ENCODE measurements at regions not wholly inside any gene's neighbourhood (a gene's known extent, or its start where the extent isn't known, plus 50 kb on each side); places are given as distances from the start of the nearest gene placed in this dataset.
A peak's percentile ranks its signal among the peaks of the same experiment; 100 is the strongest.

DNA sequence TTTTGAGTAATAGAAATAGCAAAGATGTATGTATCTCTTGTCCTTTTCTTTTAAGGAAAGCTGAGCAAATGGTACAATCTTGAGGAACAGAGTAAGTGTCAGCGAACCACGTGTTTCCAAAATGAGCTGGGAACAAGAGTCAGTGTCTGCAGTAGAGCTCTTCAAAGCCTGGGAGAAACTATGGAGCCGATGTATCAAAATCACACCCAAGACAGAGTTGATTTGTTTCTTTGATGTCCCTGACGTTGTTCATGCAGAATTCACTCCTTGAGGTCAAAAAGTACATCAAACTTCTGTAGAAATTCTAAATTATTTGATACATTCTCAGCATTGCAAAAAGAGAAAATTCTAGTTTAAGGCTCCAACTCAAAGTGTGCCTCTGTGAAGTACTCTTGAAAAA lies 216.5 kb downstream of the SKIDA1 start:
- no peak overlapping the region for H3K4me3 ChIP-seq (ENCODE audit: insufficient read depth, low read length)
- H3K4me2 ChIP-seq (ENCODE audit: insufficient read depth, low read length), result no peak overlapping the region
- no peaks in the 10 kb centered on the region for H3K4me1 ChIP-seq (ENCODE audit: insufficient read depth, low read length)
- H3K27me3 ChIP-seq (ENCODE audit: insufficient read depth, low read length), result no peaks in the 10 kb centered on the region
- TF ChIP-seq CTCF (IDR thresholded peaks at IDR 0.05; ENCODE audit: extremely low read depth, low read depth, low read length), result no peak
- no peaks in the 10 kb centered on the region for H4K20me1 ChIP-seq (ENCODE audit: insufficient read depth, low read length)
- DNase-seq (ENCODE audit: insufficient read length, low spot score, missing footprints), result no peak
- no peaks in the 10 kb centered on the region for H3K9me3 ChIP-seq (ENCODE audit: low read depth, low read length)
- H3K36me3 ChIP-seq (ENCODE audit: insufficient read depth, low read length), result no peaks in the 10 kb centered on the region
- H3K79me2 ChIP-seq (ENCODE audit: insufficient read depth, low read length), result no peaks in the 10 kb centered on the region
- no peak overlapping the region for H3K27ac ChIP-seq (ENCODE audit: low read depth, low read length)
- H2AFZ ChIP-seq (ENCODE audit: low read length), result no peak overlapping the region

- no peaks in the 10 kb centered on the region for H4K20me1 ChIP-seq (ENCODE audit: insufficient read depth, low read length)
- H3K36me3 ChIP-seq (ENCODE audit: insufficient read depth, low read length), result no peaks in the 10 kb centered on the region
- no peak overlapping the region for H3K4me2 ChIP-seq (ENCODE audit: insufficient read depth, low read length)
- H3K79me2 ChIP-seq (ENCODE audit: insufficient read depth, low read length), result no peaks in the 10 kb centered on the region
- DNase-seq (ENCODE audit: insufficient read length, low spot score, missing footprints), result no peak
- H3K9me3 ChIP-seq (ENCODE audit: low read depth, low read length), result no peaks in the 10 kb centered on the region
- no peaks in the 10 kb centered on the region for H3K4me1 ChIP-seq (ENCODE audit: insufficient read depth, low read length)
- H3K27ac ChIP-seq (ENCODE audit: low read depth, low read length), result no peak overlapping the region
- no peak overlapping the region for H2AFZ ChIP-seq (ENCODE audit: low read length)
- TF ChIP-seq CTCF (IDR thresholded peaks at IDR 0.05; ENCODE audit: extremely low read depth, low read depth, low read length), result no peak
- no peaks in the 10 kb centered on the region for H3K27me3 ChIP-seq (ENCODE audit: insufficient read depth, low read length)
- no peak overlapping the region for H3K4me3 ChIP-seq (ENCODE audit: insufficient read depth, low read length)
Measured at GRCh38 chr10:21308018-21308417, 217.5 kb downstream of the SKIDA1 start.

DNA sequence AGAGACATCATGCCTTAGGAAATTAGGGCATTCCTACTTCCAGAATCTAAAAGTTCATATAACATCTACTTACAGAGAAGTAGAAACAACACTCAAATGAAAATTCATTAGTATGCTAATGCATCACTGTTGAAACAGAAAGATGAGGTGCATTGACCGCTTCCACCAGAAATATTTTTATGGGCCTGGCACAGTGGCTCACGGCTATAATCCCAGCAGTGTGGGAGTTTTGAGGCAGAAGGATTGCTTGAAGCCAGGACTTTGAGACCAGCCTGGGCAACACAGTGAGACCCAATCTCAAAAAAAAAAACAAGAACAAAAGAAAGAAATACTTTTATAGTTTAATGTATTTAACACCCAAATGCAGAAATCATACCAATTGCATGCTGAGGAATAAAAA lies 220.9 kb downstream of the SKIDA1 start:
- no peak overlapping the region for H2AFZ ChIP-seq (ENCODE audit: low read length)
- H3K4me1 ChIP-seq (ENCODE audit: insufficient read depth, low read length), result no peaks in the 10 kb centered on the region
- H3K27me3 ChIP-seq (ENCODE audit: insufficient read depth, low read length), result no peaks in the 10 kb centered on the region
- DNase-seq (ENCODE audit: insufficient read length, low spot score, missing footprints), result no peak
- no peaks in the 10 kb centered on the region for H3K36me3 ChIP-seq (ENCODE audit: insufficient read depth, low read length)
- H4K20me1 ChIP-seq (ENCODE audit: insufficient read depth, low read length), result no peaks in the 10 kb centered on the region
- TF ChIP-seq CTCF (IDR thresholded peaks at IDR 0.05; ENCODE audit: extremely low read depth, low read depth, low read length), result no peak
- H3K79me2 ChIP-seq (ENCODE audit: insufficient read depth, low read length), result no peaks in the 10 kb centered on the region
- no peak overlapping the region for H3K4me2 ChIP-seq (ENCODE audit: insufficient read depth, low read length)
- H3K4me3 ChIP-seq (ENCODE audit: insufficient read depth, low read length), result no peak overlapping the region
- H3K27ac ChIP-seq (ENCODE audit: low read depth, low read length), result no peak overlapping the region
- H3K9me3 ChIP-seq (ENCODE audit: low read depth, low read length), result no peaks in the 10 kb centered on the region

DNA sequence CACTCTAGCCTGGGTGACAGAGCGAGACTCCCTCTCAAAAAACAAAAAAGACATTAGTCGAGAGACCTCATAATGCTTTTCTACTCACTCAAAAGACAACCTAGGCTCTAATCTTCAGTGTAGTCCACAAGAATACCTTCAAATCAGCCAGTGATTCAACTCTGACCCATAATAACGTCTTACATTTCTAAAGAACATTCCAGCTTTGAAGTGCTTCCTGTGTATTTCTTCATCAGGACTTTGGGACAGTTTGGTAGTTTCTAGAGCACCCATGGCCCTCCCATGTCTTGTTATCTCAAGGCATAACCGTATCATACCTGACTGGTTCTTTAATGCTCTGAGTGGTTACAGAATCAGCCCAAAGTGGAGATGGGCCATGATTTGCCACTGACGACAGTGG lies 221.3 kb downstream of the SKIDA1 start:
- H4K20me1 ChIP-seq (ENCODE audit: insufficient read depth, low read length), result no peaks in the 10 kb centered on the region
- no peak overlapping the region for H2AFZ ChIP-seq (ENCODE audit: low read length)
- H3K36me3 ChIP-seq (ENCODE audit: insufficient read depth, low read length), result no peaks in the 10 kb centered on the region
- H3K4me2 ChIP-seq (ENCODE audit: insufficient read depth, low read length), result no peak overlapping the region
- DNase-seq (ENCODE audit: insufficient read length, low spot score, missing footprints), result peak; percentile 80
- no peak for TF ChIP-seq CTCF (IDR thresholded peaks at IDR 0.05; ENCODE audit: extremely low read depth, low read depth, low read length)
- no peaks in the 10 kb centered on the region for H3K9me3 ChIP-seq (ENCODE audit: low read depth, low read length)
- no peak overlapping the region for H3K4me3 ChIP-seq (ENCODE audit: insufficient read depth, low read length)
- no peak overlapping the region for H3K27ac ChIP-seq (ENCODE audit: low read depth, low read length)
- H3K4me1 ChIP-seq (ENCODE audit: insufficient read depth, low read length), result no peaks in the 10 kb centered on the region
- H3K79me2 ChIP-seq (ENCODE audit: insufficient read depth, low read length), result no peaks in the 10 kb centered on the region
- no peaks in the 10 kb centered on the region for H3K27me3 ChIP-seq (ENCODE audit: insufficient read depth, low read length)
